Stomach (tissue), 8 donors: ENCODE measurements at regions not wholly inside any gene's neighbourhood (a gene's known extent, or its start where the extent isn't known, plus 50 kb on each side); places are given as distances from the start of the nearest gene placed in this dataset.

Experiments used
- DNase-seq, 2 donors: peaks; one replicate each; pipeline versions ENCODE4 v3.0.0 to v3.0.0-alpha.2; 2013 to 2019
- H3K27ac ChIP-seq, 5 donors: fragments of 200-600 bp in 4 of 5; sonication (generic) in 4 of 5; one replicate each; pipeline ENCODE4 v1.5.1; 2013 to 2019; ENCODE audit warnings: mild to moderate bottlenecking in 1 of 5, moderate library complexity in 1 of 5
- H3K27me3 ChIP-seq, 3 donors: fragments of 200-600 bp; sonication (generic); one replicate each; pipeline ENCODE4 v1.5.1; 2017 to 2019; ENCODE audit warnings: mixed run types in 1 of 3
- H3K36me3 ChIP-seq, 4 donors: fragments of 200-600 bp; sonication (generic); 1 replicate in 3 of 4; 2 replicates in 1 of 4; pipeline ENCODE4 v1.5.1; 2016 to 2019
- H3K4me1 ChIP-seq, 4 donors: fragments of 200-600 bp; sonication (generic); one replicate each; pipeline ENCODE4 v1.5.1; 2016 to 2019
- H3K4me3 ChIP-seq, 4 donors: fragments of 200-600 bp; sonication (generic) in 3 of 4; one replicate each; pipeline ENCODE4 v1.5.1; 2016 to 2019; ENCODE audit warnings: mild to moderate bottlenecking in 1 of 4
- H3K9me3 ChIP-seq, 4 donors: fragments of 200-600 bp; sonication (generic); one replicate each; pipeline ENCODE4 v1.5.1; 2016 to 2019
- EP300 ChIP-seq: sonication (generic); formaldehyde crosslinking; IDR thresholded peaks from one replicate; pipeline ENCODE4 v1.6.1; 2017; ENCODE audit warnings: antibody characterized with exemption
- POLR2A ChIP-seq, 4 donors: fragments of 450-650 bp; IDR thresholded peaks; one replicate each; pipeline ENCODE4 v1.6.1; 2016; ENCODE audit warnings: antibody characterized with exemption in 4 of 4, control low read depth in 2 of 4, mild to moderate bottlenecking in 1 of 4, moderate library complexity in 1 of 4
- POLR2AphosphoS5 ChIP-seq, 3 donors: sonication (generic); formaldehyde crosslinking; IDR thresholded peaks; one replicate each; pipeline ENCODE4 v1.6.1; 2016; ENCODE audit warnings: antibody characterized with exemption in 3 of 3
- WGBS, 5 donors: extraction: QIAGEN DNeasy Blood & Tissue Kit in 3 of 5; methylation state at CpG; one replicate each; pipeline versions ENCODE4 v1.1.5 to v1.1.7; 2013 to 2018; 5-methylcytosine and 5-hydroxymethylcytosine counted together
- intact Hi-C: fragments of 100-400 bp; cut with DNase I; formaldehyde crosslinking; loops from one replicate; pipeline ENCODE4 v1.15.1; 2023; ENCODE audit warnings: low total_unique reads
- TF ChIP-seq, protein P1 (sequence below), 7 experiments: fragments of 450-650 bp in 4 of 7; fragments of 200-600 bp in 3 of 7; sonication (generic) in 3 of 7; IDR thresholded peaks; one replicate each; pipeline ENCODE4 v1.5.1; 2016 to 2019; ENCODE audit warnings: antibody characterized with exemption in 7 of 7, control low read depth in 2 of 7, mild to moderate bottlenecking in 1 of 7
- donor health status: healthy with polysubstance abuse.
- donor health status: Bipolar disorder and iron deficiency.
- donor health status: healthy.

DNA sequence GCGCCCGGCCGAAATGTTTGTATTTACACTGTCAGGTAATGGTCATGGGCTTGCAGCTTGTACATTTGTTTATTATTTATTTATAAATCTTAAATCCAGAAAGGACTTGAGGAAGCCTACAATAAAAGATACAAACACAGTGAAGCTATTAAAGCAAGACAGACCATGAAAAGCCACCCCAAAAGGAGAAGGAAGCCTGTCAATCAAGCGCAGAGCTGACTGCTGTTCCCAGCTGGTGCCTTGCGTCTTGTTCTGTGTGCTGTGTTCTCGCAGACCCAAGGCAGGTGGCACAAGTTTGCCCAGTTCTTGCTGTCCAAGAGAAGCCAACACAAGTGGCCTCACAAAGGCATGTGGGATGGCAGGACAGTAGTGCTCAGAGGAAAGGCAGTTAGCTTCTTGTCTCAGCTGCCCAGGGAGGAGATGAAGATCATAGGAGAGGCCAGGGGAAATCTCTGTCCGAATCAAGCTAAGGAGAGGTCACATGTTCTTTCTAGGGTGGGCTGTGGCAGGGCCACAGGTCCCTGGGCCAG is 73.2 kb downstream of the SLC25A47 start:
- no peaks in the 10 kb centered on the region for H3K9me3 ChIP-seq
- H3K4me3 ChIP-seq, result no peak overlapping the region
- intact Hi-C loops, result no loop called here
- no peak overlapping the region for H3K27ac ChIP-seq
- no peak for DNase-seq
- H3K36me3 ChIP-seq, result no peaks in the 10 kb centered on the region
- peaks cover 4 to 52% (median 16%) of the 10 kb centered on the region in 4 donors for H3K4me1 ChIP-seq
- H3K27me3 ChIP-seq, result no peaks in the 10 kb centered on the region
- no peak for TF ChIP-seq EP300
- WGBS, 5 donors, result 88 to 95% (median 90%) methylated on average over 7 of the region's 7 CpGs

DNA sequence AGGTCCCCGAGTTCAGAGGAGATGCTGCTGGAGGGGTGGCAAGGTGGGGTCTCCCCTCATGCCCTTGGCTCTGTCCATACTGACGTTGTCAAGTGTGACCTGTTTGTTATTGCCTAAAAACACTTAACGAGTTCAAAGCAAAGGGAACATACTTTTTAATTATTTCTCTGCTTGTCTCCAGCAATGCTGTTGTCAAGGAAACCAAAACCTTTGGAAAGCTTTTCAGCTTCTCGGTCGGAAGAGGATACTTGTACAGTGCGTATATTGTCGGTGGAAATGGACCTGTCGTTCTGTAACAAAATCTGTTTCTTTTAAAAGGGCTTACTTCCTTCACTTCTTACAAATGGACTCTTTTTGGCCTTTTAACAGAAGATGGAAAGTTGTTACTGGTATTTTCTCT is 73.9 kb downstream of the SLC25A47 start:
- H3K36me3 ChIP-seq, result no peaks in the 10 kb centered on the region
- H3K9me3 ChIP-seq, result no peaks in the 10 kb centered on the region
- no peak overlapping the region for H3K27ac ChIP-seq
- H3K27me3 ChIP-seq, result no peaks in the 10 kb centered on the region
- H3K4me1 ChIP-seq, result peaks cover 0 to 49% (median 16%) of the 10 kb centered on the region in 4 donors
- 78 to 87% (median 82%) methylated on average over 8 of the region's 8 CpGs for WGBS, 5 donors
- intact Hi-C loops, result no loop called here
- no peak overlapping the region for H3K4me3 ChIP-seq
- DNase-seq, result no peak
- TF ChIP-seq, protein P1, sequence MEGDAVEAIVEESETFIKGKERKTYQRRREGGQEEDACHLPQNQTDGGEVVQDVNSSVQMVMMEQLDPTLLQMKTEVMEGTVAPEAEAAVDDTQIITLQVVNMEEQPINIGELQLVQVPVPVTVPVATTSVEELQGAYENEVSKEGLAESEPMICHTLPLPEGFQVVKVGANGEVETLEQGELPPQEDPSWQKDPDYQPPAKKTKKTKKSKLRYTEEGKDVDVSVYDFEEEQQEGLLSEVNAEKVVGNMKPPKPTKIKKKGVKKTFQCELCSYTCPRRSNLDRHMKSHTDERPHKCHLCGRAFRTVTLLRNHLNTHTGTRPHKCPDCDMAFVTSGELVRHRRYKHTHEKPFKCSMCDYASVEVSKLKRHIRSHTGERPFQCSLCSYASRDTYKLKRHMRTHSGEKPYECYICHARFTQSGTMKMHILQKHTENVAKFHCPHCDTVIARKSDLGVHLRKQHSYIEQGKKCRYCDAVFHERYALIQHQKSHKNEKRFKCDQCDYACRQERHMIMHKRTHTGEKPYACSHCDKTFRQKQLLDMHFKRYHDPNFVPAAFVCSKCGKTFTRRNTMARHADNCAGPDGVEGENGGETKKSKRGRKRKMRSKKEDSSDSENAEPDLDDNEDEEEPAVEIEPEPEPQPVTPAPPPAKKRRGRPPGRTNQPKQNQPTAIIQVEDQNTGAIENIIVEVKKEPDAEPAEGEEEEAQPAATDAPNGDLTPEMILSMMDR (IDR thresholded peaks at IDR 0.05), result no peak
- TF ChIP-seq EP300 (no peak), POLR2A (IDR thresholded peaks at IDR 0.05) (no peak), POLR2AphosphoS5 (IDR thresholded peaks at IDR 0.05) (no peak)

DNA sequence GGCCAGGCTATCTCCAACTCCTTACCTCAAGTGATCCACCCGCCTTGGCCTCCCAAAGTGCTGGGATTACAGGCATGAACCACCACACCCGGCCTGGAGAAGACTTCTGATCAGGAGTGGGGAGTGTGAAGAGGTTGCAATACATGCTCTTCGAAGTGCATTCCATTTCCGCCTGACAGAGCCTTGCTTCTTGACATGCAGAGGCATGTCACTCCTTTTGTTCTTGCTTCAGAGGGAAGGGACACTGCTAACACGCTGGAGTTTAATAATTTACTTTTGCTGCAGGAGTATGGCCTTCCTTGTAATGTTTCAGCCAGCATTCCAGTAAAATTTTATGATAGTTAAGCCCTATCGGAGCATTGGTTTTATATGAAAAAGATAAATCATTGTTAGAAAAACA is 74.9 kb downstream of the SLC25A47 start:
- Histone ChIP-seq H3K9me3 (no peaks in the 10 kb centered on the region), H3K27me3 (no peaks in the 10 kb centered on the region), H3K36me3 (no peaks in the 10 kb centered on the region), H3K4me1 (peaks cover 0 to 45% (median 9%) of the 10 kb centered on the region in 4 donors), H3K27ac (no peak overlapping the region), H3K4me3 (no peak overlapping the region)
- no peak for DNase-seq
- WGBS, 5 donors, result 66 to 87% (median 76%) methylated on average over 6 of the region's 6 CpGs
- intact Hi-C loops, result no loop called here
- TF ChIP-seq POLR2A (IDR thresholded peaks at IDR 0.05) (no peak), POLR2AphosphoS5 (IDR thresholded peaks at IDR 0.05) (no peak), EP300 (no peak)
- TF ChIP-seq, protein P1 (IDR thresholded peaks at IDR 0.05), result no peak

DNA sequence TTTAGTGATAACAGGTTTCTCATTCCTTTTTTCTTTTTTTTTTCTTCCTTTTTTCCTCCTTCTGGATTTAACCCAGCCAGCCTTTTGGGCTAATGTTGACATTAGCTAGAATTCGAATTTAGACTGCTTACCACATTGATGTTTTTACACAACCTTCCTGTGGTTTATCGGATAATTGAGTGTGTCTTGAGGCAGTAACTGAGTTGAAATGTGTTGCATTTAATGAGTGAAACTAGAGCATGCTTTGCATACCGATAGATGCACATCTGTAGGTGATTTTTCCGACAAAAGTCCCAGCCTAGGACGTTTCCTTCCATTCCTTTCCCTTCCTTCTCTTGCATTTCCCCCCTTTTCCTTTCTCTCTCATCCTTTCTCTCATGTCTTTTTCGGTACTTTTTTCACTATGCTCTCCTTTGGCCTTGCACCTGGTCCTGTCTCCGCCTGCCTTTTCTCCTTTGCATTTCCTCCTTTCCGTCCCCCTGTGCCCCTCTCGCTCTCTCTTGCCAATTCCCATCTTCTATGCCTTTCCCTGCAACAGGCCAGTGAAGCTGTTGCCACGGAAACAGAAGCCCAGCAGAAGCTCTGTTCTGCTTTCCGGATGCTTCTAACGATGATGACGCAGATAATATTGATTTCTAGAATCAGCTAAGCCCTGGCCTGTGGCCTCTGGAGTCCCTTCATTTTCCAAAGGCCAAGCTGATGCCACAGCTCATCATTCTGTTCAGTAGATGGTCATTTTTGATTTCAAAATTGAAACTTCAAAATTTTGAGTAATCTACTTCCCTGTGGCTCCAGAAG is 76.1 kb downstream of the SLC25A47 start:
- Histone ChIP-seq H3K27ac (no peak overlapping the region), H3K36me3 (no peaks in the 10 kb centered on the region), H3K27me3 (no peaks in the 10 kb centered on the region), H3K4me3 (no peak overlapping the region), H3K4me1 (peaks cover 0 to 35% (median 3%) of the 10 kb centered on the region in 4 donors), H3K9me3 (no peaks in the 10 kb centered on the region)
- intact Hi-C loops, result no loop called here
- TF ChIP-seq, protein P1 (IDR thresholded peaks at IDR 0.05), result no peak
- TF ChIP-seq POLR2A (IDR thresholded peaks at IDR 0.05), result no peak
- no peak for TF ChIP-seq POLR2AphosphoS5 (IDR thresholded peaks at IDR 0.05)
- TF ChIP-seq EP300, result no peak
- DNase-seq, result no peak
- 76 to 85% (median 83%) methylated on average over 13 of the region's 13 CpGs for WGBS, 5 donors

DNA sequence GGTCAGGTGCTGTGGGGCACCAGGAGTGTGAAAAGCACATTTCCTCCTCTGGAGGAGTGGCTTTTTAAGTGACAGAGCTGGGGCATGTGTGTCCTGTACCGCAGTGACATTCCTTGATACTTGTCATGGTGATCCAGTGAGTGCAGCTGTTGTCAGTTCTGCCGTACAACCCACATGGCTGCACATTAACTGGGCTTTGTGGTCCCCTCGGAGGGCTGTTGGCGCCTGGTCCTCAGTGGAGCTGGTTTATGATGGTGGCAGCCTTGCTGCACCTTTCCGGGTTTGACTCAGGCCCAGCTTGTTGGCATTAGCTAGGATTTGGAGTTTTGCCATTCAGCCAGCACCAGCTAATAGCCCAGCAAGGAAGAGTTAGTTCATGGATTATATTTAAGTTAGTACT is 77.0 kb downstream of the SLC25A47 start:
- TF ChIP-seq, protein P1 (IDR thresholded peaks at IDR 0.05), result no peak
- no peak for TF ChIP-seq POLR2AphosphoS5 (IDR thresholded peaks at IDR 0.05)
- no peak for TF ChIP-seq EP300
- TF ChIP-seq POLR2A (IDR thresholded peaks at IDR 0.05), result no peak
- 50 to 67% (median 63%) methylated on average over 5 of the region's 5 CpGs for WGBS, 5 donors
- Histone ChIP-seq H3K9me3 (no peaks in the 10 kb centered on the region), H3K27me3 (no peaks in the 10 kb centered on the region), H3K4me3 (no peak overlapping the region), H3K36me3 (no peaks in the 10 kb centered on the region), H3K4me1 (peaks cover 0 to 32% (median 3%) of the 10 kb centered on the region in 4 donors), H3K27ac (peak overlapping the region in 1 of 5 donors; percentile 3)
- peak in 1 of 2 donors; percentile 64 for DNase-seq
- intact Hi-C loops, result no loop called here
